Cerebellar nuclear complex (tissue), 1 donor: ENCODE measurements at regions not wholly inside any gene's neighbourhood (a gene's known extent, or its start where the extent isn't known, plus 50 kb on each side); places are given as distances from the start of the nearest gene placed in this dataset.

Experiments
- DNase-seq, 2 experiments: peaks; one replicate each; lab custom pipeline; 2025; lab: John Stamatoyannopoulos, UW

DNA sequence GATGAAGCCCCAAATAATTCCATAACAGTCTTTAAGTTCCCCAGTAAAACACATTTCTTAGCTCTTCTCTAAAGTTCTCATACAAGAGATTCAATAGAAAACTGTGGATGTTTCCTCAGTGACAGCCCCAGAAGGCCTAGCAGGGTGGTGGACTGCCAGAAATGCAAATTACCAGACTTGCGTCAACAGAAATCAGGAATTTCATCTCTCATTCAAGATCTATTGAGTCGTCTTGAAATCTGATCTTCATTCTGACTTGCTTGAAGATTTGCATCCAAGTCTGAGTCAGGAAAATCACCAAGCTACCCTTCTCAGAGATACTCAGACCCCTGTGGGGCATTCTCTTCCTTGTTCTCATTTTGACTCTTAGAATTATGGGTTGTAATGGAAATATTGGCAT, 68.9 kb upstream of the NDP start:
- DNase-seq, result no peak

DNA sequence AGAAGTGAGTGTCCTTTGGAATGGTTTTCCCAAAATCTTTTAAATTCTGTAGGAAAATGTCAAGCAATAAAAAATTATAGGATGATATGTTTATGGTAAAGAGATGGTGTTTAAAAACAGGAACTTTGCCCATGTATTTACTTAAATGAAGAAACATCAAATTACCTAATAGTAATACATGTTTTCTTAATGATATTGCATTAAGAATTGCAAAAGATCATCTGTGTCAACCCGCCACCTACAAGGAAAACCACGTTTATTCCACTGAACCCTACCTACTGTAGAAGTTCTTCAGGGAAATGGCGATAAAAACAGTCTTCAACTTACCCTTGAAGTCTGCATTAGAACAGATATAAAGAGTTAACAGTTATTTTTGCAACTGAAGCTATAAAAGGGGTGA, 67.2 kb upstream of the NDP start:
- DNase-seq, result no peak

DNA sequence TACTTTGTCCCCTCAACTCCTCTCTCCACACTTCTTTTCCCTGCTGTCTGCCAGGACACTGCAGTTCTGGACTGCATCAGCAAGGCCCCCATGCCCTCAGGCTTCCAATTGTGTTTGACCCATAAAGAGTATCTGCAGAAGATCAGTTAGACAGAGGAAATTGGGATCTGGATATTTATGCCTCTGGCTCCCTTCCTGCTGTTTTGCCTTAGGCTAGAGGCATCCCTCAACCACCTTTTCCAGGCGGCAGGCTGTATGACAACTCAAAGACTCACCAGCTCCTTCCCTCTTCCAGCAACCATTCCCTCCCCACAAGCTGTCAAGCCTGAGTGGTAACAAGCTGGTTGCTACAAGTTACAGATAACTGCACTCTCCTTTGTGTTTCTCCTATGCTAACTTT, 66.4 kb upstream of the NDP start:
- DNase-seq, result no peak

DNA sequence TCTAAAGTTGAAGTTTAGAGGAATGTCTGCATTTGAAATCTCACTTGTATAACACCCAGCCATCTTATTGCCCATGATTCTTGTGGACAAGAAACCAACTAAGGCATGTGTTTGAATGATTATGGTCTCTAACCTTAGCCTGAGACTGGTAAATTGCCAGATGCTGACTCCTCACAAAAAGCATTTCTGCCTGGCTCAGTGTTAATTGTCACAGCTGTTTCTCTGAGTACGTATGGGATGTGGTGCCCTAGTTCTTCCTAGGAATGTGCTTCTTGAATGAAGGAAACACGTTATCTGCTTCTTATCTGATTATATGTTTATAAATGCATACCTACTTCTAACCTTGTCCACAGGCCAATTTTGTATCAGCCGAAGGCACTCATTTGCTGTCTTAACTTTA, 63.1 kb upstream of the NDP start:
- DNase-seq, result no peak

DNA sequence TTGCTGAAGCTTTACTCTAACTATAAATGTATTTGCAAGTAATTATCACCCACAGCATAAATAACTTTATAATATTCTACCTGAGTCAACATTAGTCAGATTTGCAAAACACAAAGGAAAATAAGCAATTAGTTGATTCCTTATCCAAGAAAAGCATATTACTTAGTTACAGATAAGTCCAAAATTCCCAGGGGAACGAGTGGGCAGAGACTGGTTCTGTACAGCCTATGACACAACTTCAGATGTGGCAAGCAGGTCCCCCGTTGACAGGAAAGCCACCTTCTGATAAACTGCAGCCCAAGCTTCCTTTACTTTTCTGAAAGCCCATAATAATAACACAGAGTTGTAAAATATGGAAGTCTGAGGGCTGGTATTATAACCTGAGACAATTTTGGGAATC, 62.4 kb upstream of the NDP start:
- no peak for DNase-seq

DNA sequence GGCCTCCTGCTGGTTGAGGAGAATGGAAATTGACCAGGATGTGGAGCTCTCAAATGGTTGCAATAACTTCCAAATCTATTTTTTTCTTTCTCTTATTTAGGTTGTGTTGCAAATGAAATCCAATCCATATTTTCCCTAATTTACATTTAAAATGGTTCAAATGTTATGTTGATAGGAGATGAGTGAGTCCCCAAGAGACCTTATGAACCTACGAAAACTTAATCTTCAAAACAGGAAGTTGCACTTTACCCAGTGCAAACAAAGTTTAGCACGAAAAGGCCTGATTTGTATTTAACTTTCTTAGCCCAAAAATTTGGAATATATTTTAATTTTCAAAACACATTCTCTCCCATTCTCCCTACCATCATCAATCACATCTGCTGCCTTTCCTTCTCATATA, 59.3 kb upstream of the NDP start:
- no peak for DNase-seq

DNA sequence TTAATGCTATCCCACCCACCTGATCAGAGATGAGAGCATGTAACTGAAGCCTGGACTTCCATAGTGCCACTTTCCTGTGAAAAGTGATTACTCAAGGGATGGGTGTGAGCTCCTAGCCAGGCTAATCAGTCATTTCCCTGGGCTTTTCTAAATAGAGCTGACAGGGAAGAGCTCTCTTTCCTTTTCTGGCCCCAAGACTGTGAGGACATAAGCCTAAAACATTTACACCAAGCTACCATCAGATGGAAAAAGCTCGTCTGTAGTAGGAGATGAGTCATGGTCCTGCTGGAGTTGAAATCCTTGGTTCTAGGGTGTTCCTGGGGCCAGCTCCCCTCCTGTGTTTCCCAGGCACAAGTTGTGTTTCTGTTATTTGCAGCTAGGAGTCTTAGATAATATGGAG, 52.4 kb upstream of the NDP start:
- no peak for DNase-seq
